SHP77 treated with DMSO at 0.1 percent for 48 hours (cell line): ENCODE measurements at regions not wholly inside any gene's neighbourhood (a gene's known extent, or its start where the extent isn't known, plus 50 kb on each side); places are given as distances from the start of the nearest gene placed in this dataset.

Experiments
- DNase-seq: peaks from one replicate; lab custom pipeline; 2025; lab: John Stamatoyannopoulos, UW

- DNase-seq, result no peak
These were observed 63.6 kb downstream of the PCDH7 start for GRCh38 chr4:30783751-30784150.

GRCh38 chr4:30789219-30789671 is 69.1 kb downstream of the PCDH7 start:
- DNase-seq, result no peak

GRCh38 chr4:30790123-30790522 is 70.0 kb downstream of the PCDH7 start:
- no peak for DNase-seq

- no peak for DNase-seq
These were observed 70.8 kb downstream of the PCDH7 start for GRCh38 chr4:30790998-30791397.

GRCh38 chr4:30792601-30793000 is 72.4 kb downstream of the PCDH7 start:
- DNase-seq, result no peak

GRCh38 chr4:30801876-30802275 is 81.7 kb downstream of the PCDH7 start:
- DNase-seq, result no peak

- no peak for DNase-seq
These were observed 82.6 kb downstream of the PCDH7 start for GRCh38 chr4:30802622-30803323.

GRCh38 chr4:30808276-30808675 is 88.1 kb downstream of the PCDH7 start:
- DNase-seq, result no peak

GRCh38 chr4:30811296-30811695 is 91.1 kb downstream of the PCDH7 start:
- no peak for DNase-seq

GRCh38 chr4:30815685-30816084 is 95.5 kb downstream of the PCDH7 start:
- DNase-seq, result no peak

- DNase-seq, result no peak
These were observed 97.3 kb downstream of the PCDH7 start for GRCh38 chr4:30817447-30817846.

GRCh38 chr4:30818541-30818940 is 98.4 kb downstream of the PCDH7 start:
- DNase-seq, result no peak

GRCh38 chr4:30821275-30821674 is 101.1 kb downstream of the PCDH7 start:
- DNase-seq, result no peak

GRCh38 chr4:30821859-30822612 is 101.9 kb downstream of the PCDH7 start:
- DNase-seq, result no peak

GRCh38 chr4:30822911-30823551 is 102.9 kb downstream of the PCDH7 start:
- DNase-seq, result no peak

- no peak for DNase-seq
These were observed 105.0 kb downstream of the PCDH7 start for GRCh38 chr4:30825008-30825770.

- no peak for DNase-seq
These were observed 108.2 kb downstream of the PCDH7 start for GRCh38 chr4:30828264-30828926.

- DNase-seq, result no peak
These were observed 112.5 kb downstream of the PCDH7 start for GRCh38 chr4:30832639-30833038.

- no peak for DNase-seq
These were observed 113.0 kb downstream of the PCDH7 start for GRCh38 chr4:30833206-30833605.

GRCh38 chr4:30835044-30835443 is 114.9 kb downstream of the PCDH7 start:
- no peak for DNase-seq

GRCh38 chr4:30836231-30836630 is 116.1 kb downstream of the PCDH7 start:
- no peak for DNase-seq

- no peak for DNase-seq
These were observed 117.0 kb downstream of the PCDH7 start for GRCh38 chr4:30837131-30837539.
